A549 (cell line): ENCODE measurements at regions not wholly inside any gene's neighbourhood (a gene's known extent, or its start where the extent isn't known, plus 50 kb on each side); places are given as distances from the start of the nearest gene placed in this dataset.

Source experiments
- ATAC-seq, 2 experiments: fragments of 200-7000 bp in 1 of 2; fragments of >200 bp in 1 of 2; cut with Nextera tagmentation in 1 of 2; cut with Tn5 transposase in 1 of 2; 3 replicates each; pipeline versions ENCODE4 v1.8.0 to v1.9.1; 2018 to 2020; ENCODE audit warnings: mild to moderate bottlenecking in 1 of 2, moderate library complexity in 1 of 2
- CTCF ChIA-PET: fragments of 300-600 bp; sonication (Branson Sonifier 250); formaldehyde crosslinking; extraction: SDS; loops from one replicate; lab custom pipeline; 2021; ENCODE audit warnings: antibody characterized with exemption, inconsistent platforms; lab: Yijun Ruan, JAX
- POLR2A ChIA-PET: fragments of 350-600 bp; formaldehyde crosslinking; extraction: SDS; loops from one replicate; lab custom pipeline; 2021; ENCODE audit warnings: antibody characterized with exemption, inconsistent platforms; lab: Yijun Ruan, JAX
- DNase-seq, 2 experiments: peaks; one replicate each; pipeline versions ENCODE4 v3.0.0 to v3.0.0-alpha.2; 2011 to 2016; ENCODE audit warnings: low read depth in 1 of 2, low spot score in 1 of 2
- FAIRE-seq: peaks from 2 replicates; lab custom pipeline; 2011; peaks lifted over from hg19 to GRCh38; lab: Jason Lieb, UNC
- H3K27ac ChIP-seq, 2 experiments: fragments of >200 bp; sonication (Bioruptor Twin); formaldehyde crosslinking; 3 replicates each; pipeline ENCODE4 v1.5.1; 2016 to 2017
- H3K4me1 ChIP-seq: fragments of >200 bp; sonication (Bioruptor Twin); formaldehyde crosslinking; 3 replicates; pipeline ENCODE4 v1.6.1; 2016
- H3K4me2 ChIP-seq: fragments of >200 bp; sonication (Bioruptor Twin); formaldehyde crosslinking; 3 replicates; pipeline ENCODE4 v1.6.1; 2016
- H3K4me3 ChIP-seq: fragments of >200 bp; sonication (Bioruptor Twin); formaldehyde crosslinking; 3 replicates; pipeline ENCODE4 v1.5.1; 2016
- H3K9me3 ChIP-seq: fragments of >200 bp; sonication (Bioruptor Twin); formaldehyde crosslinking; 3 replicates; pipeline ENCODE4 v1.6.1; 2016
- CBX2 ChIP-seq: fragments of 200-600 bp; sonication (generic); IDR thresholded peaks from 2 replicates; pipeline ENCODE4 v1.6.1; 2016; ENCODE audit warnings: low read depth, mild to moderate bottlenecking, borderline replicate concordance
- CHD2 ChIP-seq: fragments of 150-350 bp; IDR thresholded peaks from 2 replicates; pipeline ENCODE4 v1.6.1; 2014; ENCODE audit warnings: low read length; ENCODE audit not compliant: partially characterized antibody
- CHD4 ChIP-seq: fragments of 200-600 bp; sonication (generic); IDR thresholded peaks from 2 replicates; pipeline ENCODE4 v1.6.1; 2016; ENCODE audit warnings: antibody characterized with exemption, mild to moderate bottlenecking, borderline replicate concordance
- EHMT2 ChIP-seq: fragments of 200-600 bp; sonication (generic); IDR thresholded peaks from 2 replicates; pipeline ENCODE4 v1.6.1; 2016; ENCODE audit warnings: antibody characterized with exemption, low read depth, mild to moderate bottlenecking, moderate library complexity
- ELK1 ChIP-seq: fragments of 150-350 bp; IDR thresholded peaks from 2 replicates; pipeline ENCODE4 v1.6.1; 2014; ENCODE audit warnings: low read depth, mild to moderate bottlenecking, low read length
- FOSB ChIP-seq: fragments of 250-450 bp; sonication (Bioruptor Pico); IDR thresholded peaks from 2 replicates; pipeline ENCODE4 v1.5.0; 2020; ENCODE audit warnings: mild to moderate bottlenecking, moderate library complexity
- FOSL2 ChIP-seq, 2 experiments: fragments of 450-650 bp in 1 of 2; fragments of >200 bp in 1 of 2; sonication (Bioruptor Twin) in 1 of 2; formaldehyde crosslinking; IDR thresholded peaks; 2 replicates each; pipeline versions ENCODE4 v1.5.0 to v1.6.1; 2016 to 2020; ENCODE audit warnings: mild to moderate bottlenecking in 1 of 2, moderate library complexity in 1 of 2
- HDAC2 ChIP-seq: fragments of 200-600 bp; sonication (generic); IDR thresholded peaks from 2 replicates; pipeline ENCODE4 v1.6.1; 2016
- KDM1A ChIP-seq: fragments of 200-600 bp; sonication (generic); IDR thresholded peaks from 2 replicates; pipeline ENCODE4 v1.6.1; 2016; ENCODE audit warnings: low read depth, mild to moderate bottlenecking
- KDM5A ChIP-seq: fragments of 200-600 bp; sonication (generic); IDR thresholded peaks from 2 replicates; pipeline ENCODE4 v1.6.1; 2016; ENCODE audit warnings: antibody characterized with exemption, mild to moderate bottlenecking
- MAFK ChIP-seq: fragments of 450-650 bp; IDR thresholded peaks from 2 replicates; pipeline ENCODE4 v1.6.1; 2014; ENCODE audit not compliant: partially characterized antibody
- MYC ChIP-seq: IDR thresholded peaks from 2 replicates; pipeline ENCODE4 v1.6.1; 2012; ENCODE audit warnings: mild to moderate bottlenecking, inconsistent platforms, low read length, improper control_type of control experiment, borderline replicate concordance
- PHF8 ChIP-seq: fragments of 200-600 bp; sonication (generic); IDR thresholded peaks from 2 replicates; pipeline ENCODE4 v1.6.1; 2016; ENCODE audit warnings: low read depth, mild to moderate bottlenecking, antibody characterized with exemption, moderate library complexity, borderline replicate concordance
- POLR2AphosphoS2 ChIP-seq: conservative IDR thresholded peaks from 2 replicates; pipeline ENCODE4 v1.6.1; 2012; ENCODE audit warnings: low read length, improper control_type of control experiment, inconsistent platforms
- RAD21 ChIP-seq, 2 experiments: fragments of >200 bp in 1 of 2; sonication (Bioruptor Twin) in 1 of 2; formaldehyde crosslinking in 1 of 2; IDR thresholded peaks in 1 of 2; conservative IDR thresholded peaks in 1 of 2; 2 replicates in 1 of 2; 3 replicates in 1 of 2; pipeline ENCODE4 v1.6.1; 2012 to 2018; ENCODE audit warnings: inconsistent platforms in 1 of 2
- SREBF2 ChIP-seq: fragments of 450-650 bp; IDR thresholded peaks from 2 replicates; pipeline ENCODE4 v1.6.1; 2014; ENCODE audit warnings: mild to moderate bottlenecking, moderate library complexity
- TP53 ChIP-seq: fragments of 250-450 bp; sonication (Bioruptor Pico); IDR thresholded peaks from 2 replicates; pipeline ENCODE4 v1.5.0; 2021; ENCODE audit warnings: mild to moderate bottlenecking, moderate library complexity
- USF2 ChIP-seq: fragments of 450-650 bp; IDR thresholded peaks from 2 replicates; pipeline ENCODE4 v1.6.1; 2014; ENCODE audit warnings: antibody characterized with exemption
- ZFP36 ChIP-seq: fragments of 450-650 bp; IDR thresholded peaks from 2 replicates; pipeline ENCODE4 v1.6.1; 2014; ENCODE audit warnings: borderline replicate concordance; ENCODE audit not compliant: partially characterized antibody
- ZSCAN20 ChIP-seq: fragments of 250-450 bp; sonication (Bioruptor Pico); IDR thresholded peaks from 2 replicates; pipeline ENCODE4 v1.8.0; 2022; ENCODE audit warnings: mild to moderate bottlenecking, moderate library complexity
- WGBS: methylation state at CpG from one replicate; pipeline ENCODE4 v1.1.6; 2017; ENCODE audit errors: missing lambda C conversion rate; 5-methylcytosine and 5-hydroxymethylcytosine counted together
- TF ChIP-seq, protein P1 (sequence below): fragments of >200 bp; sonication (Bioruptor Twin); formaldehyde crosslinking; IDR thresholded peaks from 3 replicates; pipeline ENCODE4 v1.5.1; 2016
- TF ChIP-seq, protein P2 (sequence below): fragments of >200 bp; sonication (Bioruptor Twin); formaldehyde crosslinking; IDR thresholded peaks from 3 replicates; pipeline ENCODE4 v1.6.1; 2016
- TF ChIP-seq, protein P3 (sequence below): fragments of 200-600 bp; sonication (generic); IDR thresholded peaks from 2 replicates; pipeline ENCODE4 v1.6.1; 2016; ENCODE audit warnings: antibody characterized with exemption, mild to moderate bottlenecking, moderate library complexity
- TF ChIP-seq, protein P4 (sequence below): fragments of 250-450 bp; sonication (Bioruptor Pico); IDR thresholded peaks from 2 replicates; pipeline ENCODE4 v1.5.0; 2021; ENCODE audit warnings: mild to moderate bottlenecking, moderate library complexity, borderline replicate concordance

DNA sequence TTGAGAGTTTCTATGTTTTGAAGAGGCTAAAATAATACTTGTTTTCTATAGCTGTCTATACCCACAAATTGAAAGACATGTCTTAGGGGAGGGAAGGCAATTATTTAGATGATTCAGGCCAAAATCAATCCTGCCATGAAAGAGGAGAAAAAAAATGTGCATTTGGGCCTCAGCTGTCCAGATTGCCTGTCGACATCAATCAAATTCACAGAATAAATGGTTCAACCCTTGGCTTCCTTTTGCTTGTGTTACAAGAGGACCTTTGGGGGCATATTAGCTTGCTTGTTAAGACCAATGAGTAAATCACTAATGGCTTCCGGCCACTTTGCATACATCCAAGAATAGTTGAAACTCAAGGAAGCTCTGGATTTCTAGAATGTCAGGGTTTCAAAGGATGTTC is 900.8 kb upstream of the CELF4 start:
- CTCF ChIA-PET: no interaction called here
- POLR2A ChIA-PET: no interaction called here
- no peak for TF ChIP-seq FOSL2 (IDR thresholded peaks at IDR 0.05)
- no peak for TF ChIP-seq FOSL2 (CRISPR knock-in tag; IDR thresholded peaks at IDR 0.05)
- TF ChIP-seq ZFP36: no peak
- TF ChIP-seq CHD4: no peak
- no peak for TF ChIP-seq KDM5A
- no peak for TF ChIP-seq TP53 (CRISPR knock-in tag)
- no peak for TF ChIP-seq KDM1A
- TF ChIP-seq MAFK: no peak
- TF ChIP-seq SREBF2: no peak
- TF ChIP-seq EHMT2: no peak
- TF ChIP-seq, protein P1, sequence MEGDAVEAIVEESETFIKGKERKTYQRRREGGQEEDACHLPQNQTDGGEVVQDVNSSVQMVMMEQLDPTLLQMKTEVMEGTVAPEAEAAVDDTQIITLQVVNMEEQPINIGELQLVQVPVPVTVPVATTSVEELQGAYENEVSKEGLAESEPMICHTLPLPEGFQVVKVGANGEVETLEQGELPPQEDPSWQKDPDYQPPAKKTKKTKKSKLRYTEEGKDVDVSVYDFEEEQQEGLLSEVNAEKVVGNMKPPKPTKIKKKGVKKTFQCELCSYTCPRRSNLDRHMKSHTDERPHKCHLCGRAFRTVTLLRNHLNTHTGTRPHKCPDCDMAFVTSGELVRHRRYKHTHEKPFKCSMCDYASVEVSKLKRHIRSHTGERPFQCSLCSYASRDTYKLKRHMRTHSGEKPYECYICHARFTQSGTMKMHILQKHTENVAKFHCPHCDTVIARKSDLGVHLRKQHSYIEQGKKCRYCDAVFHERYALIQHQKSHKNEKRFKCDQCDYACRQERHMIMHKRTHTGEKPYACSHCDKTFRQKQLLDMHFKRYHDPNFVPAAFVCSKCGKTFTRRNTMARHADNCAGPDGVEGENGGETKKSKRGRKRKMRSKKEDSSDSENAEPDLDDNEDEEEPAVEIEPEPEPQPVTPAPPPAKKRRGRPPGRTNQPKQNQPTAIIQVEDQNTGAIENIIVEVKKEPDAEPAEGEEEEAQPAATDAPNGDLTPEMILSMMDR: no peak
- no peak for TF ChIP-seq ELK1

GRCh38 chr18:38464024-38464423 is 898.4 kb upstream of the CELF4 start:
- Histone ChIP-seq H3K27ac (no peak overlapping the region), H3K4me2 (no peak overlapping the region), H3K4me1 (no peaks in the 10 kb centered on the region), H3K9me3 (no peaks in the 10 kb centered on the region), H3K4me3 (no peak overlapping the region)
- ChIA-PET POLR2A (no interaction called here), CTCF (no interaction called here)
- no peak for DNase-seq
- no peak for TF ChIP-seq KDM5A
- no peak for TF ChIP-seq CBX2
- no peak for TF ChIP-seq ZSCAN20 (CRISPR knock-in tag)
- no peak for TF ChIP-seq USF2
- no peak for TF ChIP-seq ELK1
- TF ChIP-seq, protein P2, sequence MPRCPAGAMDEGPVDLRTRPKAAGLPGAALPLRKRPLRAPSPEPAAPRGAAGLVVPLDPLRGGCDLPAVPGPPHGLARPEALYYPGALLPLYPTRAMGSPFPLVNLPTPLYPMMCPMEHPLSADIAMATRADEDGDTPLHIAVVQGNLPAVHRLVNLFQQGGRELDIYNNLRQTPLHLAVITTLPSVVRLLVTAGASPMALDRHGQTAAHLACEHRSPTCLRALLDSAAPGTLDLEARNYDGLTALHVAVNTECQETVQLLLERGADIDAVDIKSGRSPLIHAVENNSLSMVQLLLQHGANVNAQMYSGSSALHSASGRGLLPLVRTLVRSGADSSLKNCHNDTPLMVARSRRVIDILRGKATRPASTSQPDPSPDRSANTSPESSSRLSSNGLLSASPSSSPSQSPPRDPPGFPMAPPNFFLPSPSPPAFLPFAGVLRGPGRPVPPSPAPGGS: no peak
- TF ChIP-seq POLR2AphosphoS2: no peak
- TF ChIP-seq PHF8: no peak
- TF ChIP-seq FOSB: no peak
- TF ChIP-seq MAFK: no peak
- TF ChIP-seq HDAC2: no peak
- TF ChIP-seq, protein P3, sequence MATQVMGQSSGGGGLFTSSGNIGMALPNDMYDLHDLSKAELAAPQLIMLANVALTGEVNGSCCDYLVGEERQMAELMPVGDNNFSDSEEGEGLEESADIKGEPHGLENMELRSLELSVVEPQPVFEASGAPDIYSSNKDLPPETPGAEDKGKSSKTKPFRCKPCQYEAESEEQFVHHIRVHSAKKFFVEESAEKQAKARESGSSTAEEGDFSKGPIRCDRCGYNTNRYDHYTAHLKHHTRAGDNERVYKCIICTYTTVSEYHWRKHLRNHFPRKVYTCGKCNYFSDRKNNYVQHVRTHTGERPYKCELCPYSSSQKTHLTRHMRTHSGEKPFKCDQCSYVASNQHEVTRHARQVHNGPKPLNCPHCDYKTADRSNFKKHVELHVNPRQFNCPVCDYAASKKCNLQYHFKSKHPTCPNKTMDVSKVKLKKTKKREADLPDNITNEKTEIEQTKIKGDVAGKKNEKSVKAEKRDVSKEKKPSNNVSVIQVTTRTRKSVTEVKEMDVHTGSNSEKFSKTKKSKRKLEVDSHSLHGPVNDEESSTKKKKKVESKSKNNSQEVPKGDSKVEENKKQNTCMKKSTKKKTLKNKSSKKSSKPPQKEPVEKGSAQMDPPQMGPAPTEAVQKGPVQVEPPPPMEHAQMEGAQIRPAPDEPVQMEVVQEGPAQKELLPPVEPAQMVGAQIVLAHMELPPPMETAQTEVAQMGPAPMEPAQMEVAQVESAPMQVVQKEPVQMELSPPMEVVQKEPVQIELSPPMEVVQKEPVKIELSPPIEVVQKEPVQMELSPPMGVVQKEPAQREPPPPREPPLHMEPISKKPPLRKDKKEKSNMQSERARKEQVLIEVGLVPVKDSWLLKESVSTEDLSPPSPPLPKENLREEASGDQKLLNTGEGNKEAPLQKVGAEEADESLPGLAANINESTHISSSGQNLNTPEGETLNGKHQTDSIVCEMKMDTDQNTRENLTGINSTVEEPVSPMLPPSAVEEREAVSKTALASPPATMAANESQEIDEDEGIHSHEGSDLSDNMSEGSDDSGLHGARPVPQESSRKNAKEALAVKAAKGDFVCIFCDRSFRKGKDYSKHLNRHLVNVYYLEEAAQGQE: no peak
- no peak for TF ChIP-seq CHD2
- TF ChIP-seq RAD21 (conservative IDR thresholded peaks at IDR 0.05 in 1 of 2, IDR thresholded peaks at IDR 0.05 in 1 of 2): no peak
- TF ChIP-seq, protein P4, sequence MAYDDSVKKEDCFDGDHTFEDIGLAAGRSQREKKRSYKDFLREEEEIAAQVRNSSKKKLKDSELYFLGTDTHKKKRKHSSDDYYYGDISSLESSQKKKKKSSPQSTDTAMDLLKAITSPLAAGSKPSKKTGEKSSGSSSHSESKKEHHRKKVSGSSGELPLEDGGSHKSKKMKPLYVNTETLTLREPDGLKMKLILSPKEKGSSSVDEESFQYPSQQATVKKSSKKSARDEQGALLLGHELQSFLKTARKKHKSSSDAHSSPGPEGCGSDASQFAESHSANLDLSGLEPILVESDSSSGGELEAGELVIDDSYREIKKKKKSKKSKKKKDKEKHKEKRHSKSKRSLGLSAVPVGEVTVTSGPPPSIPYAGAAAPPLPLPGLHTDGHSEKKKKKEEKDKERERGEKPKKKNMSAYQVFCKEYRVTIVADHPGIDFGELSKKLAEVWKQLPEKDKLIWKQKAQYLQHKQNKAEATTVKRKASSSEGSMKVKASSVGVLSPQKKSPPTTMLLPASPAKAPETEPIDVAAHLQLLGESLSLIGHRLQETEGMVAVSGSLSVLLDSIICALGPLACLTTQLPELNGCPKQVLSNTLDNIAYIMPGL (CRISPR knock-in tag): no peak
- TF ChIP-seq MYC: no peak
- ATAC-seq: no peak
- no peak for FAIRE-seq
- WGBS: 27% methylated on average over 1 of the region's 1 CpG

More for the DNA sequence above, 900.8 kb upstream of the CELF4 start:
- H3K4me1 ChIP-seq: no peaks in the 10 kb centered on the region
- ATAC-seq (no peak), DNase-seq (no peak), FAIRE-seq (no peak)
- H3K27ac ChIP-seq: no peak overlapping the region
- no peak overlapping the region for H3K4me3 ChIP-seq
- WGBS: 0% methylated on average over 2 of the region's 2 CpGs
- no peak overlapping the region for H3K4me2 ChIP-seq
- no peaks in the 10 kb centered on the region for H3K9me3 ChIP-seq
